ENCODE measurements at regions not wholly inside any gene's neighbourhood (a gene's known extent, or its start where the extent isn't known, plus 50 kb on each side); places are given as distances from the start of the nearest gene placed in this dataset.

GRCh38 chr21:16192902-16193301 is 463.1 kb downstream of the USP25 start:
- intact Hi-C loops (cut with micrococcal nuclease; ENCODE audit: unreplicated experiment) = loop anchor here (10.0 kb wide), 1 partner anchor 108 kb away; no protein-coding TSS in a partner anchor
- CTCF ChIA-PET = no interaction called here

GRCh38 chr21:16193496-16194094 is 463.8 kb downstream of the USP25 start:
- no peak for DNase-seq

More at GRCh38 chr21:16192902-16193301, 463.1 kb downstream of the USP25 start:
- H3K36me3 ChIP-seq (ENCODE audit: control insufficient read depth, insufficient read depth, low read length) = no peaks in the 10 kb centered on the region
- peaks cover 11% of the 10 kb centered on the region for H3K9me3 Mint-ChIP-seq (ENCODE audit: unreplicated experiment)
- no peaks in the 10 kb centered on the region for H3K27me3 ChIP-seq (replicated peaks; ENCODE audit: control insufficient read depth, insufficient read depth, low read length)
- H3K27ac Mint-ChIP-seq (ENCODE audit: unreplicated experiment) = no peak overlapping the region
- no peaks in the 10 kb centered on the region for H3K4me1 Mint-ChIP-seq (ENCODE audit: low read depth, unreplicated experiment)
- H3K4me1 ChIP-seq = peaks cover 4% of the 10 kb centered on the region; the same call in 1 of the 2 replicates
- POLR2A ChIA-PET = no interaction called here
- no peaks in the 10 kb centered on the region for H3K9me3 ChIP-seq
- H3K36me3 Mint-ChIP-seq (ENCODE audit: insufficient read depth, unreplicated experiment) = no peaks in the 10 kb centered on the region
- no peak overlapping the region for H3K4me3 ChIP-seq (ENCODE audit: low read depth, low read length)
- no peak for DNase-seq
- BruUV-seq (replicated peaks) = no TSS peak
- no peaks in the 10 kb centered on the region for H3K27me3 Mint-ChIP-seq (ENCODE audit: insufficient read depth, unreplicated experiment)
- no peak overlapping the region for H3K4me3 Mint-ChIP-seq (ENCODE audit: unreplicated experiment)
- TF ChIP-seq CTCF (IDR thresholded peaks at IDR 0.05; ENCODE audit: insufficient read depth in 1 of 2, low read depth in 1 of 2, low read length in 1 of 2, severe bottlenecking in 1 of 2, unreplicated experiment in 1 of 2) = no peak

More at GRCh38 chr21:16193496-16194094, 463.8 kb downstream of the USP25 start:
- CTCF ChIA-PET = interaction anchor here (0.8 kb wide), 1 partner anchor 137 kb away, joined by 5 read pairs; no protein-coding TSS in a partner anchor
- H3K4me3 ChIP-seq (ENCODE audit: low read depth, low read length) = no peak overlapping the region
- Mint-ChIP-seq H3K9me3 (ENCODE audit: unreplicated experiment) (peaks cover 11% of the 10 kb centered on the region), H3K4me1 (ENCODE audit: low read depth, unreplicated experiment) (no peaks in the 10 kb centered on the region), H3K27me3 (ENCODE audit: insufficient read depth, unreplicated experiment) (no peaks in the 10 kb centered on the region), H3K4me3 (ENCODE audit: unreplicated experiment) (peak overlapping the region; percentile 64), H3K36me3 (ENCODE audit: insufficient read depth, unreplicated experiment) (no peaks in the 10 kb centered on the region), H3K27ac (ENCODE audit: unreplicated experiment) (no peak overlapping the region)
- no TSS peak for BruUV-seq (replicated peaks)
- no peaks in the 10 kb centered on the region for H3K9me3 ChIP-seq
- H3K36me3 ChIP-seq (ENCODE audit: control insufficient read depth, insufficient read depth, low read length) = no peaks in the 10 kb centered on the region
- no peak for TF ChIP-seq CTCF (IDR thresholded peaks at IDR 0.05; ENCODE audit: insufficient read depth in 1 of 2, low read depth in 1 of 2, low read length in 1 of 2, severe bottlenecking in 1 of 2, unreplicated experiment in 1 of 2)
- intact Hi-C loops (cut with micrococcal nuclease; ENCODE audit: unreplicated experiment) = loop anchor here (1.0 to 10.0 kb wide), 3 partner anchors 13 to 137 kb away; no protein-coding TSS in a partner anchor
- no peaks in the 10 kb centered on the region for H3K27me3 ChIP-seq (replicated peaks; ENCODE audit: control insufficient read depth, insufficient read depth, low read length)
- peaks cover 4% of the 10 kb centered on the region; the same call in 1 of the 2 replicates for H3K4me1 ChIP-seq
- POLR2A ChIA-PET = interaction anchor here (0.6 kb wide), 1 partner anchor 46 kb away, joined by 10 read pairs; no protein-coding TSS in a partner anchor
